ENCODE measurements at regions not wholly inside any gene's neighbourhood (a gene's known extent, or its start where the extent isn't known, plus 50 kb on each side); places are given as distances from the start of the nearest gene placed in this dataset.
A peak's percentile ranks its signal among the peaks of the same experiment; 100 is the strongest.
"Not testable (repeated sequence)": the region's sequence is repeated elsewhere in the genome, so short reads cannot be mapped to it uniquely, and the experiment has no call there.

DNA sequence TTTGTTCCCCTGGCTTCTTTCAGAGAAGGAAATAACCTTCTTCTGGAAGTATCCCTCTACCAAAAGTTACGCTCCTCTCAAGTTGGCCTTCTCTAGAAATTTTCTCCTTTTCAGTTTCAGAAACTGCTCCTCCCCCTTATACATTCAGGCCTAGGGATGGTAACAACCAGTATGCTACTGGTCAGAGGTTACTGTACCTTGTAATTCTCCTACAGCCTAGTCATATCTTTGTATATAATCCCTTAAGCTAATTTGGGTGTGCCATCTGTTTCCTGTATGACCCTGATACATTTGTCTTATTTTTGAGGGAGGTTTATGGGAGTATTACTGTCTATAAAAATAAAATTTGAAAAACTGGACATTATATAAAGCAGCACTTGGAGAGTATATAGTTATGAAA lies 98.0 kb upstream of the NOTCH2NLA start:
- H3K79me2 ChIP-seq (ENCODE audit: insufficient read depth, low read length); H3K36me3 Mint-ChIP-seq; H3K27ac ChIP-seq (ENCODE audit: low read depth in 1 of 2, low read length in 2 of 2); DNase-seq; H3K27me3 ChIP-seq (ENCODE audit: control insufficient read depth in 2 of 2, insufficient read depth in 2 of 2, low read length in 2 of 2); intact Hi-C loops (cut with micrococcal nuclease); H3K4me3 ChIP-seq (replicated peaks in 1 of 3; ENCODE audit: low read depth in 2 of 3, low read length in 3 of 3); H3K27me3 Mint-ChIP-seq (ENCODE audit: low read depth in 3 of 3); H3K9me3 ChIP-seq (replicated peaks in 1 of 2; ENCODE audit: control insufficient read depth in 1 of 2, insufficient read depth in 1 of 2, low read length in 2 of 2); H3K27ac Mint-ChIP-seq; H2AFZ ChIP-seq (ENCODE audit: insufficient read depth, low read depth, low read length, poor library complexity, severe bottlenecking); H4K20me1 ChIP-seq (ENCODE audit: insufficient read depth, low read length); H3K9ac ChIP-seq (ENCODE audit: insufficient read depth, low read length, poor library complexity, severe bottlenecking); H3K4me1 Mint-ChIP-seq; H3K4me2 ChIP-seq (replicated peaks; ENCODE audit: extremely low read depth, low read length, poor library complexity, severe bottlenecking); H3K4me3 Mint-ChIP-seq; H3K36me3 ChIP-seq (replicated peaks in 1 of 2; ENCODE audit: control insufficient read depth in 1 of 2, insufficient read depth in 2 of 2, low read length in 2 of 2); H3K4me1 ChIP-seq (ENCODE audit: control insufficient read depth in 1 of 2, insufficient read depth in 2 of 2, low read length in 2 of 2); H3K9me3 Mint-ChIP-seq: not testable (repeated sequence)
- WGBS (ENCODE audit: insufficient coverage), result no CpG with 5 or more reads among the region's 1 CpG

DNA sequence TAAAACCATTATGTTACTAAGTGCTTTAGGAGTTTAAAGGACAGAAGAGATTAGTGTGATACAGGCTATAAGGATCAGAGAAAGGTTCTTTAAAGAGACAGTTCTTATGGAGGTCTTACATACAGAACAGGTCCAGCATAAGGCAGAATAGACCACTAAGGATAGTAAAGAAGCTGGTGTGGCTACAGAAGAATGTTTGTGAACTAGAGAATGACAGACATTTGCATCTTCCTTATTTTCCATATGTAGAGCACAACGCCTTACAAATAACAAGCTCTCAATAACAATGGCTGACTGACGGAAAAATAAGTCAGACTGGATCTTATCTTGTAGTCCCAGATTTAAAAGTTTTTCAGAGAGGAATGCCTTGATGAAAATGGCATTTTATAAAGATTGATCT lies 95.6 kb upstream of the NOTCH2NLA start:
- H3K4me2 ChIP-seq (replicated peaks; ENCODE audit: extremely low read depth, low read length, poor library complexity, severe bottlenecking); intact Hi-C loops (cut with micrococcal nuclease); H3K27me3 Mint-ChIP-seq (ENCODE audit: low read depth in 3 of 3); H3K4me1 Mint-ChIP-seq; H3K9me3 Mint-ChIP-seq; DNase-seq; H2AFZ ChIP-seq (ENCODE audit: insufficient read depth, low read depth, low read length, poor library complexity, severe bottlenecking); H3K4me3 Mint-ChIP-seq; H3K27me3 ChIP-seq (ENCODE audit: control insufficient read depth in 2 of 2, insufficient read depth in 2 of 2, low read length in 2 of 2); H4K20me1 ChIP-seq (ENCODE audit: insufficient read depth, low read length); H3K36me3 ChIP-seq (replicated peaks in 1 of 2; ENCODE audit: control insufficient read depth in 1 of 2, insufficient read depth in 2 of 2, low read length in 2 of 2); H3K27ac ChIP-seq (ENCODE audit: low read depth in 1 of 2, low read length in 2 of 2); H3K9me3 ChIP-seq (replicated peaks in 1 of 2; ENCODE audit: control insufficient read depth in 1 of 2, insufficient read depth in 1 of 2, low read length in 2 of 2); H3K79me2 ChIP-seq (ENCODE audit: insufficient read depth, low read length); H3K9ac ChIP-seq (ENCODE audit: insufficient read depth, low read length, poor library complexity, severe bottlenecking); H3K4me1 ChIP-seq (ENCODE audit: control insufficient read depth in 1 of 2, insufficient read depth in 2 of 2, low read length in 2 of 2); H3K36me3 Mint-ChIP-seq; H3K4me3 ChIP-seq (replicated peaks in 1 of 3; ENCODE audit: low read depth in 2 of 3, low read length in 3 of 3): not testable (repeated sequence)
- no CpG with 5 or more reads among the region's 2 CpGs for WGBS (ENCODE audit: insufficient coverage)
- peak overlapping the region in 2 of 7 donors; percentile 15 to 52 for H3K27ac Mint-ChIP-seq

DNA sequence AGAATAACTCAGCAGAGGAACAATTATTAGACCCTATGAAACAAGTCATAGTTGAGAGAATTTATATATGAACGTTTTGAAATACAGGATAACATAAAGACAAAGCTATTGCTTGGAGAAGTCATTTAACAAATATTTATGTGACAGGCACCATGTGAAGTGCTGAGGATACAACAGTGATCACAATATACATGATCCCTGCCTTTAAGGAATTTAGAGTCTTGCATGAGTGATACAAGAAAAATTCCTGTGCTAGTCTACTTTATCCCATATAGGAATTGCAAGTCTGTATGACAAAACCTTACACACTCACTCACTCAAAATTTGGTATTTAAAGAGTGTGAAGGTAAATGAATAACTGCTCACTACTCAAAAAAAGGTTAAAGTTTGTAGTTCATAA lies 94.5 kb upstream of the NOTCH2NLA start:
- H2AFZ ChIP-seq (ENCODE audit: insufficient read depth, low read depth, low read length, poor library complexity, severe bottlenecking); H3K4me3 Mint-ChIP-seq; H3K9me3 Mint-ChIP-seq; H3K36me3 Mint-ChIP-seq; intact Hi-C loops (cut with micrococcal nuclease); H3K4me1 Mint-ChIP-seq; H3K36me3 ChIP-seq (replicated peaks in 1 of 2; ENCODE audit: control insufficient read depth in 1 of 2, insufficient read depth in 2 of 2, low read length in 2 of 2); H4K20me1 ChIP-seq (ENCODE audit: insufficient read depth, low read length); H3K4me1 ChIP-seq (ENCODE audit: control insufficient read depth in 1 of 2, insufficient read depth in 2 of 2, low read length in 2 of 2); H3K9ac ChIP-seq (ENCODE audit: insufficient read depth, low read length, poor library complexity, severe bottlenecking); H3K79me2 ChIP-seq (ENCODE audit: insufficient read depth, low read length); H3K27me3 ChIP-seq (ENCODE audit: control insufficient read depth in 2 of 2, insufficient read depth in 2 of 2, low read length in 2 of 2); H3K4me3 ChIP-seq (replicated peaks in 1 of 3; ENCODE audit: low read depth in 2 of 3, low read length in 3 of 3); DNase-seq; H3K27me3 Mint-ChIP-seq (ENCODE audit: low read depth in 3 of 3); H3K4me2 ChIP-seq (replicated peaks; ENCODE audit: extremely low read depth, low read length, poor library complexity, severe bottlenecking); H3K9me3 ChIP-seq (replicated peaks in 1 of 2; ENCODE audit: control insufficient read depth in 1 of 2, insufficient read depth in 1 of 2, low read length in 2 of 2): not testable (repeated sequence)
- no CpG with 5 or more reads among the region's 1 CpG for WGBS (ENCODE audit: insufficient coverage)
- peak overlapping the region in 1 of 7 donors; percentile 77 for H3K27ac Mint-ChIP-seq
- H3K27ac ChIP-seq (ENCODE audit: low read depth in 1 of 2, low read length in 2 of 2), result peak overlapping the region in 1 of 2 donors; percentile 31

DNA sequence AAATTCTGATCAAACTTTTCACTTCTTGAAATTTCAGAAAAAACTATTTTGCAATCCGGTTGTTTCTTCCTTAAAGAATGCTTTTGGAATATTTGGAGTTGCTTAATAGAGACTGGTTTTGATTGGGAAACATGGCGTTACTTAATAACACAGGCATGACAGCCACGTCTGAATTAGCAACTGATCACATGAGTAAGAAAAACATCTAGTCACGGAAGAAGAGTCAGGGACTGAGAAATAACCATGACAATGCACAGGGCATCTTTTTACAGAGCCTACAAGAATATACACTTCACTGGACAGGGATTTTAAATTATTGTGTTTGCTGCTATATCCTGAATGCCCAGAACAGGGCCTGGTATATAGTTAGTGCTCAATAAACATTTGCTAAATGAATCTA lies 94.1 kb upstream of the NOTCH2NLA start:
- H3K9ac ChIP-seq (ENCODE audit: insufficient read depth, low read length, poor library complexity, severe bottlenecking); intact Hi-C loops (cut with micrococcal nuclease); DNase-seq; H3K4me3 Mint-ChIP-seq; H3K4me3 ChIP-seq (replicated peaks in 1 of 3; ENCODE audit: low read depth in 2 of 3, low read length in 3 of 3); H3K4me2 ChIP-seq (replicated peaks; ENCODE audit: extremely low read depth, low read length, poor library complexity, severe bottlenecking); H3K9me3 ChIP-seq (replicated peaks in 1 of 2; ENCODE audit: control insufficient read depth in 1 of 2, insufficient read depth in 1 of 2, low read length in 2 of 2); H3K36me3 ChIP-seq (replicated peaks in 1 of 2; ENCODE audit: control insufficient read depth in 1 of 2, insufficient read depth in 2 of 2, low read length in 2 of 2); H3K4me1 ChIP-seq (ENCODE audit: control insufficient read depth in 1 of 2, insufficient read depth in 2 of 2, low read length in 2 of 2); H3K27me3 ChIP-seq (ENCODE audit: control insufficient read depth in 2 of 2, insufficient read depth in 2 of 2, low read length in 2 of 2); H3K9me3 Mint-ChIP-seq; H3K27ac Mint-ChIP-seq; H2AFZ ChIP-seq (ENCODE audit: insufficient read depth, low read depth, low read length, poor library complexity, severe bottlenecking); H3K79me2 ChIP-seq (ENCODE audit: insufficient read depth, low read length); H3K36me3 Mint-ChIP-seq; H3K27me3 Mint-ChIP-seq (ENCODE audit: low read depth in 3 of 3); H3K4me1 Mint-ChIP-seq; H4K20me1 ChIP-seq (ENCODE audit: insufficient read depth, low read length): not testable (repeated sequence)
- no CpG with 5 or more reads among the region's 4 CpGs for WGBS (ENCODE audit: insufficient coverage)
- peak overlapping the region in 1 of 2 donors; percentile 31 for H3K27ac ChIP-seq (ENCODE audit: low read depth in 1 of 2, low read length in 2 of 2)
